B cell (primary cell): ENCODE measurements at regions not wholly inside any gene's neighbourhood (a gene's known extent, or its start where the extent isn't known, plus 50 kb on each side); places are given as distances from the start of the nearest gene placed in this dataset.

Source experiments
- ATAC-seq: fragments of 200-7000 bp; cut with Tn5 transposase; one replicate; pipeline ENCODE4 v1.10.0; 2021; ENCODE audit warnings: low read depth, mild to moderate bottlenecking, moderate number of reproducible peaks, moderate library complexity
- CTCF ChIA-PET: fragments of 350-600 bp; sonication (Branson Sonifier 250); formaldehyde crosslinking; loops from one replicate; lab custom pipeline; 2021; ENCODE audit warnings: antibody characterized with exemption, inconsistent platforms; lab: Charles Lee
- POLR2A ChIA-PET: fragments of 350-600 bp; sonication (Branson Sonifier 250); formaldehyde crosslinking; loops from one replicate; lab custom pipeline; 2021; ENCODE audit warnings: antibody characterized with exemption; lab: Charles Lee
- DNase-seq: peaks from one replicate; pipeline ENCODE4 v3.0.0; 2013
- H2AFZ ChIP-seq: 2 replicates; pipeline ENCODE4 v1.6.1; 2012; ENCODE audit warnings: mild to moderate bottlenecking, low read depth, low read length; ENCODE audit not compliant: insufficient read depth, poor library complexity, severe bottlenecking
- H3K27ac ChIP-seq, 2 donors: 1 replicate in 1 of 2; 2 replicates in 1 of 2; pipeline ENCODE4 v1.5.1; 2012 to 2013; ENCODE audit warnings: low read length in 2 of 2, mild to moderate bottlenecking in 2 of 2, moderate library complexity in 1 of 2
- H3K27me3 ChIP-seq, 4 experiments: fragments of 200-600 bp in 1 of 4; sonication (generic) in 1 of 4; replicated peaks in 1 of 4; 1 replicate in 2 of 4; 2 replicates in 2 of 4; pipeline versions ENCODE4 v1.6.1 to v1.7.0; 2013 to 2016; ENCODE audit warnings: low read length in 3 of 4, mild to moderate bottlenecking in 2 of 4, mixed read lengths in 1 of 4, moderate library complexity in 1 of 4; ENCODE audit not compliant: insufficient read depth in 4 of 4, control insufficient read depth in 3 of 4; ENCODE audit errors: control extremely low read depth in 1 of 4
- H3K36me3 ChIP-seq, 2 experiments: replicated peaks in 1 of 2; 1 replicate in 1 of 2; 2 replicates in 1 of 2; pipeline versions ENCODE4 v1.6.1 to v1.7.1; 2013; ENCODE audit warnings: low read length in 1 of 2; ENCODE audit not compliant: insufficient read depth in 2 of 2, control insufficient read depth in 1 of 2; ENCODE audit errors: control extremely low read depth in 1 of 2, extremely low read depth in 1 of 2
- H3K4me1 ChIP-seq, 2 donors: fragments of 200-600 bp in 1 of 2; sonication (generic) in 1 of 2; 1 replicate in 1 of 2; 2 replicates in 1 of 2; pipeline versions ENCODE4 v1.5.1 to v1.6.1; 2013 to 2017; ENCODE audit warnings: low read length in 2 of 2; ENCODE audit not compliant: control insufficient read depth in 2 of 2, insufficient read depth in 2 of 2
- H3K4me2 ChIP-seq: replicated peaks from 2 replicates; pipeline ENCODE3; 2012; ENCODE audit warnings: mild to moderate bottlenecking, low read depth, low read length; ENCODE audit not compliant: poor library complexity, severe bottlenecking
- H3K4me3 ChIP-seq, 5 experiments: fragments of 200-600 bp in 1 of 5; sonication (generic) in 1 of 5; 1 replicate in 3 of 5; 2 replicates in 2 of 5; pipeline versions ENCODE4 v1.5.1 to v1.7.0; 2011 to 2016; ENCODE audit warnings: low read length in 4 of 5, mild to moderate bottlenecking in 4 of 5, low read depth in 2 of 5, control low read depth in 1 of 5, moderate library complexity in 1 of 5; ENCODE audit not compliant: insufficient read depth in 1 of 5; ENCODE audit errors: control extremely low read depth in 1 of 5, extremely low read depth in 1 of 5
- H3K79me2 ChIP-seq: fragments of 200-600 bp; sonication (generic); one replicate; pipeline ENCODE4 v1.6.0; 2016; ENCODE audit warnings: low read length; ENCODE audit not compliant: control insufficient read depth, insufficient read depth
- H3K9ac ChIP-seq: fragments of 200-600 bp; sonication (generic); 2 replicates; pipeline ENCODE4 v1.6.1; 2017; ENCODE audit warnings: mild to moderate bottlenecking, low read length, moderate library complexity
- H3K9me3 ChIP-seq, 3 donors: one replicate each; pipeline versions ENCODE4 v1.6.1 to v1.7.1; 2013; ENCODE audit warnings: low read length in 2 of 3; ENCODE audit not compliant: control insufficient read depth in 2 of 3, insufficient read depth in 1 of 3; ENCODE audit errors: control extremely low read depth in 1 of 3
- H4K20me1 ChIP-seq: 2 replicates; pipeline ENCODE4 v1.6.0; 2012; ENCODE audit warnings: mild to moderate bottlenecking, low read length; ENCODE audit not compliant: insufficient read depth, control insufficient read depth, poor library complexity, severe bottlenecking
- H3K27ac Mint-ChIP-seq: one replicate; pipeline ENCODE4 v1.8.0; 2021; ENCODE audit warnings: mixed read lengths
- H3K27me3 Mint-ChIP-seq: one replicate; pipeline ENCODE4 v1.8.0; 2021; ENCODE audit warnings: mixed read lengths
- H3K4me1 Mint-ChIP-seq: one replicate; pipeline ENCODE4 v1.8.0; 2021; ENCODE audit warnings: mixed read lengths
- H3K4me3 Mint-ChIP-seq: one replicate; pipeline ENCODE4 v1.8.0; 2021; ENCODE audit warnings: mixed read lengths
- H3K9me3 Mint-ChIP-seq: one replicate; pipeline ENCODE4 v1.8.0; 2022; ENCODE audit warnings: mixed read lengths; ENCODE audit not compliant: insufficient read depth
- EZH2 ChIP-seq: IDR thresholded peaks from 2 replicates; pipeline ENCODE4 v1.6.1; 2012; ENCODE audit warnings: borderline replicate concordance, low read depth, mild to moderate bottlenecking, moderate library complexity, low read length; ENCODE audit not compliant: insufficient read depth, poor library complexity, severe bottlenecking
- WGBS: methylation state at CpG from one replicate; pipeline ENCODE4 v1.1.5; 2013; ENCODE audit warnings: missing lambda C conversion rate; ENCODE audit not compliant: insufficient coverage; 5-methylcytosine and 5-hydroxymethylcytosine counted together
- intact Hi-C: fragments of 100-400 bp; cut with micrococcal nuclease; formaldehyde crosslinking; loops from one replicate; pipeline ENCODE4 v1.10.0; 2022
- TF ChIP-seq, protein P1 (sequence below): fragments of 200-600 bp; IDR thresholded peaks from one replicate; pipeline ENCODE4 v1.8.0; 2022; ENCODE audit warnings: antibody characterized with exemption, mild to moderate bottlenecking

DNA sequence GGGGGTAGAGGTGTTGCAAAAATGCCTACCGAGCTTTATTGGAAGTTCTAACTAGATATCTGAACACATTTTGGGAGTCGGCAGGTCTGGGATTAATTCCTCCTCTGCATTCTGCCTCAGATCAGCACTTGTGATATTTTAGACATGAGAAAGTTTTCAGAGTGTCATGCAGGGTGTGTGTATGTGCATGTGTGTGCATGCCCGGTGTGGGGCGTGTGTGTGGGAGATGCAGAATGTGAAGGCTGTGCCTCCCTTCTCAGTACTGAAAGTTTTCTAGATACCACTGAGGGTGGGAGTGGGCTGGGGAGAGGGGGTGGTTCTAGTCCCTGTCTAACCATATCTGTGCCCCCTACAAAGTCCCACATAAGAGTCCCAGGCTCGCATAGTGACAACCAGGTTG is 180.0 kb upstream of the NTM start:
- no peak for DNase-seq
- Histone ChIP-seq H3K9me3 (peaks cover 0 to 2% (median 0%) of the 10 kb centered on the region in 3 donors), H3K4me2 (no peak overlapping the region), H3K27ac (no peak overlapping the region), H3K4me1 (peaks cover 6 to 10% of the 10 kb centered on the region in 2 donors), H2AFZ (no peak overlapping the region), H3K36me3 (no peaks in the 10 kb centered on the region), H3K4me3 (no peak overlapping the region), H3K27me3 (peaks cover 0 to 2% (median 0%) of the 10 kb centered on the region in 4 experiments), H4K20me1 (no peaks in the 10 kb centered on the region), H3K79me2 (no peaks in the 10 kb centered on the region), H3K9ac (no peak overlapping the region)
- intact Hi-C loops, result no loop called here
- Mint-ChIP-seq H3K4me3 (no peak overlapping the region), H3K27ac (no peak overlapping the region), H3K9me3 (no peaks in the 10 kb centered on the region), H3K27me3 (peaks cover 3% of the 10 kb centered on the region), H3K4me1 (peaks cover 11% of the 10 kb centered on the region)
- no peak for ATAC-seq
- WGBS, result 94% methylated on average over 2 of the region's 5 CpGs
- TF ChIP-seq, protein P1, sequence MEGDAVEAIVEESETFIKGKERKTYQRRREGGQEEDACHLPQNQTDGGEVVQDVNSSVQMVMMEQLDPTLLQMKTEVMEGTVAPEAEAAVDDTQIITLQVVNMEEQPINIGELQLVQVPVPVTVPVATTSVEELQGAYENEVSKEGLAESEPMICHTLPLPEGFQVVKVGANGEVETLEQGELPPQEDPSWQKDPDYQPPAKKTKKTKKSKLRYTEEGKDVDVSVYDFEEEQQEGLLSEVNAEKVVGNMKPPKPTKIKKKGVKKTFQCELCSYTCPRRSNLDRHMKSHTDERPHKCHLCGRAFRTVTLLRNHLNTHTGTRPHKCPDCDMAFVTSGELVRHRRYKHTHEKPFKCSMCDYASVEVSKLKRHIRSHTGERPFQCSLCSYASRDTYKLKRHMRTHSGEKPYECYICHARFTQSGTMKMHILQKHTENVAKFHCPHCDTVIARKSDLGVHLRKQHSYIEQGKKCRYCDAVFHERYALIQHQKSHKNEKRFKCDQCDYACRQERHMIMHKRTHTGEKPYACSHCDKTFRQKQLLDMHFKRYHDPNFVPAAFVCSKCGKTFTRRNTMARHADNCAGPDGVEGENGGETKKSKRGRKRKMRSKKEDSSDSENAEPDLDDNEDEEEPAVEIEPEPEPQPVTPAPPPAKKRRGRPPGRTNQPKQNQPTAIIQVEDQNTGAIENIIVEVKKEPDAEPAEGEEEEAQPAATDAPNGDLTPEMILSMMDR, result no peak
- no peak for TF ChIP-seq EZH2
- ChIA-PET POLR2A (no interaction called here), CTCF (no interaction called here)

DNA sequence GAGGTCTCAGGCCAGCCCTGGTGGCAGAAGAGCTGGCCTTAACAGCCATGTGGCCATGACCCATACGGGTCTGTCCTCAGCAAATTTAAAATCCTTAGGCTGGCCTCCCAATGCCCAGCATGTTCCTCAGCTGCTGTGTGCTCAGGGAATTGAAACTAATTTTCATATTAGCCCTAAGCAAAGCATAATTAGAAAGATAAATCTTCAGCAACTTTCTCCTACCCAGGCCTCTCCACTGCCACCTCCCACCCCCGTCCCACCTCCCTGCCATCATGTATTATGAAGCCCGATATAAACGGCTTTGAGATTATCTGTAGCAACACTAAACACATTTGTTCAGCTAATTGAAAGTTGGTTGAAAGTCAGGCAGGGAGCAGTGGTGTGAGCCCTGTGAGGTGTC is 178.8 kb upstream of the NTM start:
- H2AFZ ChIP-seq, result no peak overlapping the region
- Mint-ChIP-seq H3K4me1 (peaks cover 8% of the 10 kb centered on the region), H3K9me3 (no peaks in the 10 kb centered on the region), H3K27me3 (no peaks in the 10 kb centered on the region), H3K27ac (no peak overlapping the region), H3K4me3 (no peak overlapping the region)
- no peak overlapping the region for H3K4me2 ChIP-seq
- peaks cover 0 to 2% (median 0%) of the 10 kb centered on the region in 3 donors for H3K9me3 ChIP-seq
- H4K20me1 ChIP-seq, result no peaks in the 10 kb centered on the region
- WGBS, result 0% methylated on average over 1 of the region's 4 CpGs
- H3K9ac ChIP-seq, result no peak overlapping the region
- H3K36me3 ChIP-seq, result no peaks in the 10 kb centered on the region
- no peak for ATAC-seq
- H3K79me2 ChIP-seq, result no peaks in the 10 kb centered on the region
- H3K27me3 ChIP-seq, result no peaks in the 10 kb centered on the region
- DNase-seq, result no peak
- H3K4me1 ChIP-seq, result peaks cover 5 to 8% of the 10 kb centered on the region in 2 donors
- no peak for TF ChIP-seq EZH2
- TF ChIP-seq, protein P1, result no peak
- intact Hi-C loops, result no loop called here
- H3K27ac ChIP-seq, result no peak overlapping the region
- POLR2A ChIA-PET, result no interaction called here
- CTCF ChIA-PET, result no interaction called here
- H3K4me3 ChIP-seq, result no peak overlapping the region
